Activated naive CD8-positive, alpha-beta T cell treated with anti-CD3 and anti-CD28 coated beads, Interleukin-2, amount 50 U/mL, for 24 hours (primary cell): ENCODE measurements at regions not wholly inside any gene's neighbourhood (a gene's known extent, or its start where the extent isn't known, plus 50 kb on each side); places are given as distances from the start of the nearest gene placed in this dataset.

ENCODE experiments used
- ATAC-seq: fragments of 150-1000 bp; cut with Tn5 transposase; one replicate; pipeline ENCODE4 v1.10.0; 2021
- DNase-seq: peaks from one replicate; pipeline ENCODE4 v3.0.0; 2021
- H3K27ac Mint-ChIP-seq: one replicate; pipeline ENCODE4 v1.8.0; 2021; ENCODE audit warnings: mild to moderate bottlenecking, mixed read lengths
- H3K27me3 Mint-ChIP-seq: one replicate; pipeline ENCODE4 v1.8.0; 2021; ENCODE audit warnings: mixed read lengths
- H3K36me3 Mint-ChIP-seq: one replicate; pipeline ENCODE4 v1.8.0; 2021; ENCODE audit warnings: low read depth, mixed read lengths
- H3K4me1 Mint-ChIP-seq: one replicate; pipeline ENCODE4 v1.8.0; 2021; ENCODE audit warnings: mixed read lengths
- H3K4me3 Mint-ChIP-seq: one replicate; pipeline ENCODE4 v1.8.0; 2021; ENCODE audit warnings: mild to moderate bottlenecking, moderate library complexity, mixed read lengths
- H3K9me3 Mint-ChIP-seq: one replicate; pipeline ENCODE4 v1.8.0; 2021; ENCODE audit warnings: mixed read lengths

- ATAC-seq, result no peak
- no peaks in the 10 kb centered on the region for H3K36me3 Mint-ChIP-seq
- no peaks in the 10 kb centered on the region for H3K9me3 Mint-ChIP-seq
- no peaks in the 10 kb centered on the region for H3K27me3 Mint-ChIP-seq
- DNase-seq, result no peak
- H3K27ac Mint-ChIP-seq, result no peak overlapping the region
- H3K4me1 Mint-ChIP-seq, result peaks cover 34% of the 10 kb centered on the region
- H3K4me3 Mint-ChIP-seq, result no peak overlapping the region
Measured at GRCh38 chr6:169993861-169994481, 242.5 kb downstream of the ERMARD start.

GRCh38 chr6:169991913-169992312 is 240.5 kb downstream of the ERMARD start:
- peaks cover 34% of the 10 kb centered on the region for H3K4me1 Mint-ChIP-seq
- H3K36me3 Mint-ChIP-seq, result no peaks in the 10 kb centered on the region
- no peak overlapping the region for H3K27ac Mint-ChIP-seq
- DNase-seq, result no peak
- no peaks in the 10 kb centered on the region for H3K9me3 Mint-ChIP-seq
- H3K27me3 Mint-ChIP-seq, result no peaks in the 10 kb centered on the region
- ATAC-seq, result no peak
- H3K4me3 Mint-ChIP-seq, result no peak overlapping the region

- DNase-seq (no peak), ATAC-seq (no peak)
- H3K36me3 Mint-ChIP-seq, result no peaks in the 10 kb centered on the region
- H3K4me1 Mint-ChIP-seq, result peaks cover 34% of the 10 kb centered on the region
- no peaks in the 10 kb centered on the region for H3K9me3 Mint-ChIP-seq
- no peak overlapping the region for H3K27ac Mint-ChIP-seq
- H3K4me3 Mint-ChIP-seq, result no peak overlapping the region
- no peaks in the 10 kb centered on the region for H3K27me3 Mint-ChIP-seq
Measured at GRCh38 chr6:169991031-169991390, 239.6 kb downstream of the ERMARD start.

GRCh38 chr6:169990095-169991030 is 238.9 kb downstream of the ERMARD start:
- DNase-seq (peak; percentile 66), ATAC-seq (peak; percentile 87)
- Mint-ChIP-seq H3K27ac (peak overlapping the region; percentile 48), H3K4me1 (peaks cover 34% of the 10 kb centered on the region), H3K9me3 (no peaks in the 10 kb centered on the region), H3K4me3 (peak overlapping the region; percentile 61), H3K36me3 (no peaks in the 10 kb centered on the region), H3K27me3 (no peaks in the 10 kb centered on the region)

GRCh38 chr6:169989594-169989993 is 238.2 kb downstream of the ERMARD start:
- Mint-ChIP-seq H3K27me3 (no peaks in the 10 kb centered on the region), H3K36me3 (no peaks in the 10 kb centered on the region), H3K9me3 (no peaks in the 10 kb centered on the region), H3K27ac (peak overlapping the region; percentile 48), H3K4me3 (peak overlapping the region; percentile 61), H3K4me1 (peaks cover 34% of the 10 kb centered on the region)
- ATAC-seq (no peak), DNase-seq (no peak)

- Mint-ChIP-seq H3K4me3 (no peak overlapping the region), H3K27me3 (no peaks in the 10 kb centered on the region), H3K27ac (no peak overlapping the region), H3K4me1 (peaks cover 34% of the 10 kb centered on the region), H3K36me3 (no peaks in the 10 kb centered on the region), H3K9me3 (no peaks in the 10 kb centered on the region)
- no peak for DNase-seq
- ATAC-seq, result no peak
Measured at GRCh38 chr6:169988769-169989550, 237.5 kb downstream of the ERMARD start.

- Mint-ChIP-seq H3K27me3 (no peaks in the 10 kb centered on the region), H3K4me1 (peaks cover 25% of the 10 kb centered on the region), H3K27ac (no peak overlapping the region), H3K36me3 (no peaks in the 10 kb centered on the region), H3K9me3 (no peaks in the 10 kb centered on the region), H3K4me3 (no peak overlapping the region)
- ATAC-seq (no peak), DNase-seq (no peak)
Measured at GRCh38 chr6:169986848-169987498, 235.6 kb downstream of the ERMARD start.

- no peaks in the 10 kb centered on the region for H3K27me3 Mint-ChIP-seq
- no peak overlapping the region for H3K4me3 Mint-ChIP-seq
- no peak for ATAC-seq
- H3K36me3 Mint-ChIP-seq, result no peaks in the 10 kb centered on the region
- H3K9me3 Mint-ChIP-seq, result no peaks in the 10 kb centered on the region
- no peak for DNase-seq
- H3K4me1 Mint-ChIP-seq, result peaks cover 18% of the 10 kb centered on the region
- H3K27ac Mint-ChIP-seq, result no peak overlapping the region
Measured at GRCh38 chr6:169986171-169986847, 234.9 kb downstream of the ERMARD start.

- H3K4me1 Mint-ChIP-seq, result peaks cover 11% of the 10 kb centered on the region
- no peak for ATAC-seq
- H3K27ac Mint-ChIP-seq, result no peak overlapping the region
- no peaks in the 10 kb centered on the region for H3K9me3 Mint-ChIP-seq
- H3K36me3 Mint-ChIP-seq, result no peaks in the 10 kb centered on the region
- no peak for DNase-seq
- no peaks in the 10 kb centered on the region for H3K27me3 Mint-ChIP-seq
- no peak overlapping the region for H3K4me3 Mint-ChIP-seq
Measured at GRCh38 chr6:169985121-169986015, 233.9 kb downstream of the ERMARD start.

- ATAC-seq, result peak; percentile 7
Measured at GRCh38 chr6:169984181-169985120, 233.0 kb downstream of the ERMARD start.

GRCh38 chr6:169983651-169984050 is 232.2 kb downstream of the ERMARD start:
- no peaks in the 10 kb centered on the region for H3K4me1 Mint-ChIP-seq
- DNase-seq (no peak), ATAC-seq (no peak)
- no peaks in the 10 kb centered on the region for H3K9me3 Mint-ChIP-seq
- no peak overlapping the region for H3K27ac Mint-ChIP-seq
- no peaks in the 10 kb centered on the region for H3K27me3 Mint-ChIP-seq
- H3K36me3 Mint-ChIP-seq, result no peaks in the 10 kb centered on the region
- no peak overlapping the region for H3K4me3 Mint-ChIP-seq

More at GRCh38 chr6:169984181-169985120, 233.0 kb downstream of the ERMARD start:
- Mint-ChIP-seq H3K27ac (no peak overlapping the region), H3K9me3 (no peaks in the 10 kb centered on the region), H3K36me3 (no peaks in the 10 kb centered on the region), H3K4me3 (no peak overlapping the region), H3K27me3 (no peaks in the 10 kb centered on the region), H3K4me1 (peaks cover 2% of the 10 kb centered on the region)
- no peak for DNase-seq
